Activated CD8-positive, alpha-beta T cell treated with anti-CD3 and anti-CD28 coated beads for 36 hours (primary cell): ENCODE measurements at regions not wholly inside any gene's neighbourhood (a gene's known extent, or its start where the extent isn't known, plus 50 kb on each side); places are given as distances from the start of the nearest gene placed in this dataset.

ENCODE experiments used
- ATAC-seq: fragments of 200-7000 bp; cut with Tn5 transposase; one replicate; pipeline ENCODE4 v1.10.0; 2021; ENCODE audit warnings: mild to moderate bottlenecking, moderate library complexity
- CTCF ChIA-PET: fragments of 350-600 bp; sonication (Branson Sonifier 250); formaldehyde crosslinking; loops from one replicate; lab custom pipeline; 2021; ENCODE audit warnings: antibody characterized with exemption; lab: Charles Lee
- POLR2A ChIA-PET: fragments of 350-600 bp; sonication (Branson Sonifier 250); formaldehyde crosslinking; loops from one replicate; lab custom pipeline; 2021; ENCODE audit warnings: antibody characterized with exemption; lab: Charles Lee
- DNase-seq: peaks from one replicate; pipeline ENCODE4 v3.0.0-alpha.2; 2020
- H3K27ac Mint-ChIP-seq: one replicate; pipeline ENCODE4 v1.8.0; 2021; ENCODE audit warnings: mild to moderate bottlenecking, mixed read lengths
- H3K27me3 Mint-ChIP-seq: one replicate; pipeline ENCODE4 v1.8.0; 2021; ENCODE audit warnings: mixed read lengths
- H3K36me3 Mint-ChIP-seq: one replicate; pipeline ENCODE4 v1.8.0; 2021; ENCODE audit warnings: low read depth, mixed read lengths
- H3K4me1 Mint-ChIP-seq: one replicate; pipeline ENCODE4 v1.8.0; 2021; ENCODE audit warnings: low read depth, mixed read lengths
- H3K4me3 Mint-ChIP-seq: one replicate; pipeline ENCODE4 v1.8.0; 2021; ENCODE audit warnings: mild to moderate bottlenecking, moderate library complexity, mixed read lengths
- H3K9me3 Mint-ChIP-seq: one replicate; pipeline ENCODE4 v1.8.0; 2021; ENCODE audit warnings: mixed read lengths
- intact Hi-C: fragments of 100-400 bp; cut with micrococcal nuclease; formaldehyde crosslinking; loops from one replicate; pipeline ENCODE4 v1.10.0; 2022
- TF ChIP-seq, protein P1 (sequence below): fragments of 200-600 bp; IDR thresholded peaks from one replicate; pipeline ENCODE4 v1.8.0; 2022; ENCODE audit warnings: antibody characterized with exemption, mild to moderate bottlenecking

DNA sequence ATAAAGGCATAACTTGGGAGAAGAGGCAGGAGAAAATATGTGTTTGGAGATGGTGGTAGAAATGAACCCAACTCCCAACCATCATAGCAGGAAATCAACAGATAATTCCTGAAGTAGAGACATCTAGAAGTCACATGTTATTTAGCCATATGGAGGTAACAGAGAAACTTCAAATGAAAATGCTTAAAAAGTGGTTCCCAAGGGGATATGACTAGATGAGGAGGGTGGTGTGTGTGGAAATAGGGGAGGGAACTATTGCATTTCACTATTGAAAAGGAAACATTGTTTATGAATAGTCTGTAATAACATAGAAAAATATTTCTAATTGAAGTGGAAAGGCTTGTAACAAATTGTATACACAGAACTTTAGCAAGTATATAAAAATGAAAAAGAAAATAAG lies 412.0 kb downstream of the SHISA9 start:
- no peak for DNase-seq
- H3K4me3 Mint-ChIP-seq = no peak overlapping the region
- no peak for ATAC-seq
- no peaks in the 10 kb centered on the region for H3K9me3 Mint-ChIP-seq
- ChIA-PET POLR2A (no interaction called here), CTCF (no interaction called here)
- TF ChIP-seq, protein P1, sequence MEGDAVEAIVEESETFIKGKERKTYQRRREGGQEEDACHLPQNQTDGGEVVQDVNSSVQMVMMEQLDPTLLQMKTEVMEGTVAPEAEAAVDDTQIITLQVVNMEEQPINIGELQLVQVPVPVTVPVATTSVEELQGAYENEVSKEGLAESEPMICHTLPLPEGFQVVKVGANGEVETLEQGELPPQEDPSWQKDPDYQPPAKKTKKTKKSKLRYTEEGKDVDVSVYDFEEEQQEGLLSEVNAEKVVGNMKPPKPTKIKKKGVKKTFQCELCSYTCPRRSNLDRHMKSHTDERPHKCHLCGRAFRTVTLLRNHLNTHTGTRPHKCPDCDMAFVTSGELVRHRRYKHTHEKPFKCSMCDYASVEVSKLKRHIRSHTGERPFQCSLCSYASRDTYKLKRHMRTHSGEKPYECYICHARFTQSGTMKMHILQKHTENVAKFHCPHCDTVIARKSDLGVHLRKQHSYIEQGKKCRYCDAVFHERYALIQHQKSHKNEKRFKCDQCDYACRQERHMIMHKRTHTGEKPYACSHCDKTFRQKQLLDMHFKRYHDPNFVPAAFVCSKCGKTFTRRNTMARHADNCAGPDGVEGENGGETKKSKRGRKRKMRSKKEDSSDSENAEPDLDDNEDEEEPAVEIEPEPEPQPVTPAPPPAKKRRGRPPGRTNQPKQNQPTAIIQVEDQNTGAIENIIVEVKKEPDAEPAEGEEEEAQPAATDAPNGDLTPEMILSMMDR = no peak
- H3K27me3 Mint-ChIP-seq = no peaks in the 10 kb centered on the region
- H3K36me3 Mint-ChIP-seq = no peaks in the 10 kb centered on the region
- H3K4me1 Mint-ChIP-seq = no peaks in the 10 kb centered on the region
- intact Hi-C loops = no loop called here
- no peak overlapping the region for H3K27ac Mint-ChIP-seq

- ChIA-PET POLR2A (no interaction called here), CTCF (no interaction called here)
- H3K27ac Mint-ChIP-seq = no peak overlapping the region
- intact Hi-C loops = no loop called here
- DNase-seq (no peak), ATAC-seq (no peak)
- H3K27me3 Mint-ChIP-seq = no peaks in the 10 kb centered on the region
- no peaks in the 10 kb centered on the region for H3K9me3 Mint-ChIP-seq
- no peak overlapping the region for H3K4me3 Mint-ChIP-seq
- H3K36me3 Mint-ChIP-seq = no peaks in the 10 kb centered on the region
- no peaks in the 10 kb centered on the region for H3K4me1 Mint-ChIP-seq
- TF ChIP-seq, protein P1 = no peak
These were observed 413.2 kb downstream of the SHISA9 start for GRCh38 chr16:13314633-13315032.

- ATAC-seq (no peak), DNase-seq (no peak)
- Mint-ChIP-seq H3K27me3 (no peaks in the 10 kb centered on the region), H3K4me1 (no peaks in the 10 kb centered on the region), H3K36me3 (no peaks in the 10 kb centered on the region), H3K27ac (no peak overlapping the region), H3K4me3 (no peak overlapping the region), H3K9me3 (no peaks in the 10 kb centered on the region)
- TF ChIP-seq, protein P1 = no peak
- ChIA-PET CTCF (no interaction called here), POLR2A (no interaction called here)
- intact Hi-C loops = no loop called here
These were observed 414.4 kb downstream of the SHISA9 start for GRCh38 chr16:13315642-13316427.

GRCh38 chr16:13322336-13322735 lies 420.9 kb downstream of the SHISA9 start:
- ATAC-seq = no peak
- POLR2A ChIA-PET = no interaction called here
- no peaks in the 10 kb centered on the region for H3K27me3 Mint-ChIP-seq
- intact Hi-C loops = no loop called here
- H3K36me3 Mint-ChIP-seq = no peaks in the 10 kb centered on the region
- H3K9me3 Mint-ChIP-seq = peaks cover 2% of the 10 kb centered on the region
- no peak overlapping the region for H3K27ac Mint-ChIP-seq
- TF ChIP-seq, protein P1 = no peak
- CTCF ChIA-PET = no interaction called here
- no peaks in the 10 kb centered on the region for H3K4me1 Mint-ChIP-seq
- DNase-seq = no peak
- H3K4me3 Mint-ChIP-seq = no peak overlapping the region

- POLR2A ChIA-PET = no interaction called here
- Mint-ChIP-seq H3K9me3 (peaks cover 2% of the 10 kb centered on the region), H3K4me1 (no peaks in the 10 kb centered on the region), H3K4me3 (no peak overlapping the region), H3K27me3 (no peaks in the 10 kb centered on the region), H3K36me3 (no peaks in the 10 kb centered on the region), H3K27ac (no peak overlapping the region)
- CTCF ChIA-PET = no interaction called here
- intact Hi-C loops = no loop called here
- no peak for ATAC-seq
- no peak for DNase-seq
- TF ChIP-seq, protein P1 = no peak
These were observed 423.5 kb downstream of the SHISA9 start for GRCh38 chr16:13324851-13325250.
